SHP77 treated with DMSO at 0.1 percent for 48 hours (cell line): ENCODE measurements at regions not wholly inside any gene's neighbourhood (a gene's known extent, or its start where the extent isn't known, plus 50 kb on each side); places are given as distances from the start of the nearest gene placed in this dataset.

Experiments
- DNase-seq: peaks from one replicate; lab custom pipeline; 2025; lab: John Stamatoyannopoulos, UW

GRCh38 chr13:75938811-75939560, 302.9 kb downstream of the LMO7 start:
- DNase-seq: no peak

GRCh38 chr13:75936791-75937190, 300.7 kb downstream of the LMO7 start:
- DNase-seq: no peak

- DNase-seq: no peak
Measured at GRCh38 chr13:75935805-75936204, 299.7 kb downstream of the LMO7 start.

- no peak for DNase-seq
Measured at GRCh38 chr13:75934889-75935288, 298.8 kb downstream of the LMO7 start.

- no peak for DNase-seq
Measured at GRCh38 chr13:75932636-75933035, 296.5 kb downstream of the LMO7 start.

- no peak for DNase-seq
Measured at GRCh38 chr13:75931116-75931515, 295.0 kb downstream of the LMO7 start.

- DNase-seq: no peak
Measured at GRCh38 chr13:75929076-75929475, 292.9 kb downstream of the LMO7 start.

GRCh38 chr13:75927183-75927669, 291.1 kb downstream of the LMO7 start:
- no peak for DNase-seq

GRCh38 chr13:75920536-75920935, 284.4 kb downstream of the LMO7 start:
- no peak for DNase-seq

- no peak for DNase-seq
Measured at GRCh38 chr13:75919660-75920199, 283.6 kb downstream of the LMO7 start.

- DNase-seq: no peak
Measured at GRCh38 chr13:75915066-75915465, 278.9 kb downstream of the LMO7 start.

- DNase-seq: no peak
Measured at GRCh38 chr13:75913925-75914324, 277.8 kb downstream of the LMO7 start.

- no peak for DNase-seq
Measured at GRCh38 chr13:75910591-75910990, 274.5 kb downstream of the LMO7 start.
